ENCODE measurements at regions not wholly inside any gene's neighbourhood (a gene's known extent, or its start where the extent isn't known, plus 50 kb on each side); places are given as distances from the start of the nearest gene placed in this dataset.

DNA sequence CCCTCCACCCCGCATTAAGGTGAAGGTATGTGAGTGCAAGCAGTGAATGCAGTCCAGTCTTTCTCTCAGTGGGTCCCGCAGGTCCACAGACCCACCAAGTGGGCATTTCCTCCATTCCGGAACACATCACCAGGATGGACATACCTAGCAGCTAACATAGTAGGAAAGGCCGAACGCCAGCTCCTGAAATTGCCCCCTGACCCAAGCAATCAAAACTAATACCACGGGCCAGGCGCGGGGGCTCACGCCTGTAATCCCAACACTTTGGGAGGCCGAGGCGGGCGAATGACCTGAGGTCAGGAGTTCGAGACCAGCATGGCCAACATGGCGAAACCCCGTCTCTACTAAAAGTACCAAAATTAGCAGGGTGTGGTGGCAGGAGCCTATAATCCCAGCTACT lies 71.7 kb upstream of the VSTM2B start:
- TF ChIP-seq, protein P1, sequence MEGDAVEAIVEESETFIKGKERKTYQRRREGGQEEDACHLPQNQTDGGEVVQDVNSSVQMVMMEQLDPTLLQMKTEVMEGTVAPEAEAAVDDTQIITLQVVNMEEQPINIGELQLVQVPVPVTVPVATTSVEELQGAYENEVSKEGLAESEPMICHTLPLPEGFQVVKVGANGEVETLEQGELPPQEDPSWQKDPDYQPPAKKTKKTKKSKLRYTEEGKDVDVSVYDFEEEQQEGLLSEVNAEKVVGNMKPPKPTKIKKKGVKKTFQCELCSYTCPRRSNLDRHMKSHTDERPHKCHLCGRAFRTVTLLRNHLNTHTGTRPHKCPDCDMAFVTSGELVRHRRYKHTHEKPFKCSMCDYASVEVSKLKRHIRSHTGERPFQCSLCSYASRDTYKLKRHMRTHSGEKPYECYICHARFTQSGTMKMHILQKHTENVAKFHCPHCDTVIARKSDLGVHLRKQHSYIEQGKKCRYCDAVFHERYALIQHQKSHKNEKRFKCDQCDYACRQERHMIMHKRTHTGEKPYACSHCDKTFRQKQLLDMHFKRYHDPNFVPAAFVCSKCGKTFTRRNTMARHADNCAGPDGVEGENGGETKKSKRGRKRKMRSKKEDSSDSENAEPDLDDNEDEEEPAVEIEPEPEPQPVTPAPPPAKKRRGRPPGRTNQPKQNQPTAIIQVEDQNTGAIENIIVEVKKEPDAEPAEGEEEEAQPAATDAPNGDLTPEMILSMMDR (IDR thresholded peaks at IDR 0.05) = no peak
- ATAC-seq (ENCODE audit: low FRiP score) = no peak
- no peak for DNase-seq (ENCODE audit: low spot score)

- TF ChIP-seq, protein P1 (IDR thresholded peaks at IDR 0.05) = no peak
- DNase-seq (ENCODE audit: low spot score) (no peak), ATAC-seq (ENCODE audit: low FRiP score) (no peak)
Measured at GRCh38 chr19:29457413-29457812, 68.4 kb upstream of the VSTM2B start.

GRCh38 chr19:29467824-29468401 lies 57.9 kb upstream of the VSTM2B start:
- DNase-seq (ENCODE audit: low spot score) (no peak), ATAC-seq (ENCODE audit: low FRiP score) (no peak)
- TF ChIP-seq, protein P1 (IDR thresholded peaks at IDR 0.05) = no peak

- ATAC-seq (ENCODE audit: low FRiP score) (no peak), DNase-seq (ENCODE audit: low spot score) (no peak)
- TF ChIP-seq, protein P1 (IDR thresholded peaks at IDR 0.05) = no peak
Measured at GRCh38 chr19:29475469-29475868, 50.3 kb upstream of the VSTM2B start.

All from omental fat pad (tissue), 3 donors.